Tibial artery (tissue), 4 donors: ENCODE measurements at regions not wholly inside any gene's neighbourhood (a gene's known extent, or its start where the extent isn't known, plus 50 kb on each side); places are given as distances from the start of the nearest gene placed in this dataset.

Source experiments
- DNase-seq, 2 donors: peaks; one replicate each; pipeline ENCODE4 v3.0.0-alpha.2; 2019
- H3K27ac ChIP-seq, 2 donors: fragments of 200-600 bp; sonication (generic) in 1 of 2; 1 replicate in 1 of 2; 2 replicates in 1 of 2; pipeline ENCODE4 v1.5.1; 2018 to 2019; ENCODE audit warnings: mild to moderate bottlenecking in 1 of 2
- H3K27me3 ChIP-seq, 2 donors: fragments of 200-600 bp; sonication (generic) in 1 of 2; one replicate each; pipeline versions ENCODE4 v1.5.1 to v1.6.0; 2016 to 2019
- H3K36me3 ChIP-seq, 3 donors: fragments of 200-600 bp; sonication (generic) in 2 of 3; one replicate each; pipeline ENCODE4 v1.5.1; 2016 to 2019; ENCODE audit warnings: mild to moderate bottlenecking in 2 of 3
- H3K4me1 ChIP-seq, 4 donors: fragments of 200-600 bp; sonication (generic) in 2 of 4; 1 replicate in 3 of 4; 2 replicates in 1 of 4; pipeline ENCODE4 v1.5.1; 2016 to 2019
- H3K4me3 ChIP-seq, 2 donors: fragments of 200-600 bp; sonication (generic) in 1 of 2; 1 replicate in 1 of 2; 2 replicates in 1 of 2; pipeline ENCODE4 v1.5.1; 2018 to 2019; ENCODE audit warnings: mild to moderate bottlenecking in 2 of 2
- H3K9me3 ChIP-seq, 3 donors: fragments of 200-600 bp; sonication (generic) in 1 of 3; one replicate each; pipeline ENCODE4 v1.5.1; 2016 to 2019
- CTCF ChIP-seq, 2 experiments: fragments of 200-600 bp in 1 of 2; fragments of 450-650 bp in 1 of 2; IDR thresholded peaks; one replicate each; pipeline ENCODE4 v1.5.1; 2017 to 2019; ENCODE audit warnings: antibody characterized with exemption in 2 of 2, mild to moderate bottlenecking in 1 of 2, moderate library complexity in 1 of 2
- intact Hi-C: fragments of 100-400 bp; cut with DNase I; formaldehyde crosslinking; loops from one replicate; pipeline ENCODE4 v1.15.0; 2023; ENCODE audit warnings: low total_unique reads

GRCh38 chr15:35671197-35671596 lies 125.2 kb upstream of the DPH6 start:
- peaks cover 0 to 21% (median 8%) of the 10 kb centered on the region in 4 donors for H3K4me1 ChIP-seq
- no peak overlapping the region for H3K27ac ChIP-seq
- intact Hi-C loops = no loop called here

GRCh38 chr15:35671981-35672380 lies 126.0 kb upstream of the DPH6 start:
- Histone ChIP-seq H3K9me3 (no peaks in the 10 kb centered on the region), H3K4me3 (no peak overlapping the region), H3K36me3 (no peaks in the 10 kb centered on the region), H3K4me1 (peaks cover 0 to 13% (median 4%) of the 10 kb centered on the region in 4 donors), H3K27ac (no peak overlapping the region), H3K27me3 (no peaks in the 10 kb centered on the region)
- intact Hi-C loops = no loop called here
- TF ChIP-seq CTCF (IDR thresholded peaks at IDR 0.05) = no peak
- DNase-seq = no peak

More at GRCh38 chr15:35671197-35671596, 125.2 kb upstream of the DPH6 start:
- TF ChIP-seq CTCF (IDR thresholded peaks at IDR 0.05) = no peak
- H3K9me3 ChIP-seq = no peaks in the 10 kb centered on the region
- no peak overlapping the region for H3K4me3 ChIP-seq
- no peaks in the 10 kb centered on the region for H3K27me3 ChIP-seq
- H3K36me3 ChIP-seq = no peaks in the 10 kb centered on the region
- DNase-seq = no peak

GRCh38 chr15:35673093-35673684 lies 127.2 kb upstream of the DPH6 start:
- Histone ChIP-seq H3K4me1 (peaks cover 0 to 1% (median under 1%) of the 10 kb centered on the region in 4 donors), H3K27me3 (no peaks in the 10 kb centered on the region), H3K4me3 (no peak overlapping the region), H3K27ac (no peak overlapping the region), H3K36me3 (no peaks in the 10 kb centered on the region), H3K9me3 (no peaks in the 10 kb centered on the region)
- no peak for DNase-seq
- TF ChIP-seq CTCF (IDR thresholded peaks at IDR 0.05) = no peak
- intact Hi-C loops = no loop called here

GRCh38 chr15:35674873-35675781 lies 129.2 kb upstream of the DPH6 start:
- DNase-seq = no peak
- peaks cover 0 to 10% (median 7%) of the 10 kb centered on the region in 4 donors for H3K4me1 ChIP-seq
- H3K27ac ChIP-seq = no peak overlapping the region
- intact Hi-C loops = no loop called here
- H3K4me3 ChIP-seq = no peak overlapping the region
- no peaks in the 10 kb centered on the region for H3K27me3 ChIP-seq
- no peaks in the 10 kb centered on the region for H3K36me3 ChIP-seq
- no peak for TF ChIP-seq CTCF (IDR thresholded peaks at IDR 0.05)
- no peaks in the 10 kb centered on the region for H3K9me3 ChIP-seq

GRCh38 chr15:35678774-35679173 lies 132.8 kb upstream of the DPH6 start:
- H3K4me1 ChIP-seq = peaks cover 0 to 27% (median 11%) of the 10 kb centered on the region in 4 donors
- no peaks in the 10 kb centered on the region for H3K9me3 ChIP-seq
- no peaks in the 10 kb centered on the region for H3K27me3 ChIP-seq
- no peaks in the 10 kb centered on the region for H3K36me3 ChIP-seq
- H3K4me3 ChIP-seq = no peak overlapping the region
- TF ChIP-seq CTCF (IDR thresholded peaks at IDR 0.05) = no peak
- DNase-seq = no peak
- intact Hi-C loops = no loop called here
- no peak overlapping the region for H3K27ac ChIP-seq
